Astrocyte (in vitro differentiated cells and primary cell): ENCODE measurements at regions not wholly inside any gene's neighbourhood (a gene's known extent, or its start where the extent isn't known, plus 50 kb on each side); places are given as distances from the start of the nearest gene placed in this dataset.

ENCODE experiments used
- DNase-seq: peaks from one replicate; pipeline ENCODE4 v3.0.0-alpha.2; 2010; ENCODE audit warnings: low read depth
- FAIRE-seq: peaks from 2 replicates; lab custom pipeline; 2011; peaks lifted over from hg19 to GRCh38; lab: Jason Lieb, UNC
- H2AFZ ChIP-seq: 2 replicates; pipeline ENCODE4 v1.6.0; 2012; ENCODE audit warnings: low read depth, low read length, inconsistent platforms
- H3K27ac ChIP-seq: 2 replicates; pipeline ENCODE4 v1.5.1; 2011; ENCODE audit warnings: low read depth, low read length, inconsistent platforms
- H3K27me3 ChIP-seq: 2 replicates; pipeline ENCODE4 v1.6.0; 2011; ENCODE audit warnings: low read length, inconsistent platforms; ENCODE audit not compliant: insufficient read depth
- H3K36me3 ChIP-seq: 2 replicates; pipeline ENCODE4 v1.5.1; 2011; ENCODE audit warnings: low read length, inconsistent platforms; ENCODE audit not compliant: insufficient read depth
- H3K4me1 ChIP-seq: 2 replicates; pipeline ENCODE4 v1.5.1; 2011; ENCODE audit warnings: low read length, inconsistent platforms; ENCODE audit not compliant: insufficient read depth
- H3K4me2 ChIP-seq: 2 replicates; pipeline ENCODE4 v1.6.0; 2012; ENCODE audit warnings: low read length, inconsistent platforms
- H3K4me3 ChIP-seq: 2 replicates; pipeline ENCODE4 v1.5.1; 2011; ENCODE audit warnings: low read depth, mild to moderate bottlenecking, low read length, inconsistent platforms; ENCODE audit not compliant: insufficient read depth
- H3K79me2 ChIP-seq: 2 replicates; pipeline ENCODE4 v1.6.0; 2012; ENCODE audit warnings: mild to moderate bottlenecking, low read length, inconsistent platforms; ENCODE audit not compliant: insufficient read depth
- H3K9ac ChIP-seq: 2 replicates; pipeline ENCODE4 v1.6.0; 2012; ENCODE audit warnings: mild to moderate bottlenecking, low read length, inconsistent platforms
- H3K9me3 ChIP-seq: 2 replicates; pipeline ENCODE4 v1.5.1; 2012; ENCODE audit warnings: low read depth, mild to moderate bottlenecking, low read length, inconsistent platforms; ENCODE audit not compliant: insufficient read depth
- H4K20me1 ChIP-seq: 2 replicates; pipeline ENCODE4 v1.6.0; 2012; ENCODE audit warnings: low read length, inconsistent platforms; ENCODE audit not compliant: insufficient read depth
- H3K27ac Mint-ChIP-seq: one replicate; pipeline ENCODE4 v1.8.0; 2021; ENCODE audit warnings: mild to moderate bottlenecking, mixed read lengths; ENCODE audit not compliant: unreplicated experiment
- H3K27me3 Mint-ChIP-seq: one replicate; pipeline ENCODE4 v1.8.0; 2021; ENCODE audit warnings: low read depth, mixed read lengths; ENCODE audit not compliant: unreplicated experiment
- H3K36me3 Mint-ChIP-seq: one replicate; pipeline ENCODE4 v1.8.0; 2021; ENCODE audit warnings: low read depth, mixed read lengths; ENCODE audit not compliant: unreplicated experiment
- H3K4me1 Mint-ChIP-seq: one replicate; pipeline ENCODE4 v1.8.0; 2021; ENCODE audit warnings: low read depth, mixed read lengths; ENCODE audit not compliant: unreplicated experiment
- H3K4me3 Mint-ChIP-seq: one replicate; pipeline ENCODE4 v1.8.0; 2021; ENCODE audit warnings: mild to moderate bottlenecking, moderate library complexity, mixed read lengths; ENCODE audit not compliant: unreplicated experiment
- H3K9me3 Mint-ChIP-seq: one replicate; pipeline ENCODE4 v1.8.0; 2021; ENCODE audit warnings: mild to moderate bottlenecking, mixed read lengths; ENCODE audit not compliant: unreplicated experiment
- EZH2 ChIP-seq: IDR thresholded peaks from 2 replicates; pipeline ENCODE4 v1.6.1; 2012; ENCODE audit warnings: mild to moderate bottlenecking, low read length, inconsistent platforms; ENCODE audit not compliant: insufficient read depth
- TF ChIP-seq, protein P1 (sequence below): IDR thresholded peaks from 2 replicates; pipeline ENCODE4 v1.5.1; 2011; ENCODE audit warnings: low read depth, mild to moderate bottlenecking, inconsistent platforms, low read length, moderate library complexity; ENCODE audit not compliant: insufficient read depth

DNA sequence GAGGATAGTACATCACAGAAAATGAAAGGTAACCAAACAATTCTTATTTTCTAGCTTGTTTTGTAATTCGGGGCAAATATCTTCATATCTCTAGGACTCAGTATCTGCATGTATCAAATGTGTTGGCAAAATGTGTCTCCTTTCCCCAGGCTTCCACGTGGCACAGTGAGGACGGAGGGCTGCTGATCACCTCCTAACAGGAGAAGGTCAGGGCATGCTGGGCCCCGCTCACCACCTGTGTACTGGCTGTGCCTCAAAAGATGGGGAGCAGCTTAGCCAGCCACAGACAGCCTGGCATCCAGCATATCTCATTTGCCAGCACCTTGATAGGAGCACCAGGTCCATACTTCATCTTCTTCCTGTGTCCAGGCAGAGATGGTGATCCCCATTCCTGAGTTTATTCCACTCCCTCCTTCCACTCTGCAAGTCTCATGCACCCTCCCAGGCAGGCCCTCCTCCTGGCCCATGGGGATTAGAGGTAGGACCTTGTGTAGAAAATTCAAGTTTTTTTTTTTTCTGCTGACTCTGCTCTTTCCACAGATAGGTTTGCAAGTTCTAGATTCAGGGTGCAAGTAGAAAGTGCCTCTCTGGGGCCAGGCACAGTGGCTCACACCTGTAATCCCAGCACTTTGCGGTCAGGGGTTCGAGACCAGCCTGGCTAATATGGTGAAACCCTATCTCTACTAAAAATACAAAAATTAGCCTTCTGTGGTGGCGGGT, 1639.0 kb upstream of the SLC10A2 start:
- FAIRE-seq (no peak), DNase-seq (no peak)
- no peaks in the 10 kb centered on the region for H3K27me3 Mint-ChIP-seq
- no peaks in the 10 kb centered on the region for H4K20me1 ChIP-seq
- no peaks in the 10 kb centered on the region for H3K9me3 Mint-ChIP-seq
- H3K4me2 ChIP-seq, result no peak overlapping the region
- no peaks in the 10 kb centered on the region for H3K27me3 ChIP-seq
- H3K27ac Mint-ChIP-seq, result no peak overlapping the region
- no peaks in the 10 kb centered on the region for H3K36me3 Mint-ChIP-seq
- no peaks in the 10 kb centered on the region for H3K9me3 ChIP-seq
- no peaks in the 10 kb centered on the region for H3K4me1 ChIP-seq
- no peak overlapping the region for H3K4me3 Mint-ChIP-seq
- no peak overlapping the region for H3K9ac ChIP-seq
- H3K4me3 ChIP-seq, result no peak overlapping the region
- H3K36me3 ChIP-seq, result no peaks in the 10 kb centered on the region
- no peak overlapping the region for H2AFZ ChIP-seq
- H3K79me2 ChIP-seq, result no peaks in the 10 kb centered on the region
- no peak for TF ChIP-seq EZH2
- TF ChIP-seq, protein P1, sequence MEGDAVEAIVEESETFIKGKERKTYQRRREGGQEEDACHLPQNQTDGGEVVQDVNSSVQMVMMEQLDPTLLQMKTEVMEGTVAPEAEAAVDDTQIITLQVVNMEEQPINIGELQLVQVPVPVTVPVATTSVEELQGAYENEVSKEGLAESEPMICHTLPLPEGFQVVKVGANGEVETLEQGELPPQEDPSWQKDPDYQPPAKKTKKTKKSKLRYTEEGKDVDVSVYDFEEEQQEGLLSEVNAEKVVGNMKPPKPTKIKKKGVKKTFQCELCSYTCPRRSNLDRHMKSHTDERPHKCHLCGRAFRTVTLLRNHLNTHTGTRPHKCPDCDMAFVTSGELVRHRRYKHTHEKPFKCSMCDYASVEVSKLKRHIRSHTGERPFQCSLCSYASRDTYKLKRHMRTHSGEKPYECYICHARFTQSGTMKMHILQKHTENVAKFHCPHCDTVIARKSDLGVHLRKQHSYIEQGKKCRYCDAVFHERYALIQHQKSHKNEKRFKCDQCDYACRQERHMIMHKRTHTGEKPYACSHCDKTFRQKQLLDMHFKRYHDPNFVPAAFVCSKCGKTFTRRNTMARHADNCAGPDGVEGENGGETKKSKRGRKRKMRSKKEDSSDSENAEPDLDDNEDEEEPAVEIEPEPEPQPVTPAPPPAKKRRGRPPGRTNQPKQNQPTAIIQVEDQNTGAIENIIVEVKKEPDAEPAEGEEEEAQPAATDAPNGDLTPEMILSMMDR, result no peak
- no peak overlapping the region for H3K27ac ChIP-seq
- no peaks in the 10 kb centered on the region for H3K4me1 Mint-ChIP-seq

DNA sequence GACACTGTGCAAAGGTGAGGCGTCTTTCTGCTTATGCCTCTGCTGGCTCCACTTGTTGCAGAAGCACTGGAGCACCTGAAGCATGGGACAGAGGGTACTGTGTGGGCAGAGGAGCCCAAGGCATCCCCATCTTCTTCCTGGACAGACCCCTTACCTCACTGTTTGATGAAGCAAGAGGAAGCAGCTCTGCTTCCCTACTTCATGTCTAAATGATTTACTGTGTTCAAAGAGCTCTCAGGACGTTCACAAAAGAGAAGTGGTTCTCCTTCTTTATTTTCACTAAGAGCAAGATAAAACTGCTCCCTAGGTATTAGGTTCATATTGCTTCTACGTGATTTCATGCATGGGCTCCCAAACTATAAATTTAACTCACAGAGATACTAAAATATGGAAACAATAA, 1635.4 kb upstream of the SLC10A2 start:
- no peaks in the 10 kb centered on the region for H4K20me1 ChIP-seq
- H3K4me3 Mint-ChIP-seq, result no peak overlapping the region
- H3K36me3 Mint-ChIP-seq, result no peaks in the 10 kb centered on the region
- H3K27me3 ChIP-seq, result no peaks in the 10 kb centered on the region
- H3K4me1 Mint-ChIP-seq, result no peaks in the 10 kb centered on the region
- H3K27ac Mint-ChIP-seq, result no peak overlapping the region
- DNase-seq (no peak), FAIRE-seq (no peak)
- H3K9me3 ChIP-seq, result no peaks in the 10 kb centered on the region
- TF ChIP-seq EZH2, result no peak
- TF ChIP-seq, protein P1, result no peak
- no peak overlapping the region for H3K4me3 ChIP-seq
- no peaks in the 10 kb centered on the region for H3K79me2 ChIP-seq
- no peaks in the 10 kb centered on the region for H3K4me1 ChIP-seq
- no peak overlapping the region for H3K9ac ChIP-seq
- no peak overlapping the region for H2AFZ ChIP-seq
- H3K4me2 ChIP-seq, result no peak overlapping the region
- H3K27me3 Mint-ChIP-seq, result no peaks in the 10 kb centered on the region
- H3K9me3 Mint-ChIP-seq, result no peaks in the 10 kb centered on the region
- H3K36me3 ChIP-seq, result no peaks in the 10 kb centered on the region
- H3K27ac ChIP-seq, result no peak overlapping the region

DNA sequence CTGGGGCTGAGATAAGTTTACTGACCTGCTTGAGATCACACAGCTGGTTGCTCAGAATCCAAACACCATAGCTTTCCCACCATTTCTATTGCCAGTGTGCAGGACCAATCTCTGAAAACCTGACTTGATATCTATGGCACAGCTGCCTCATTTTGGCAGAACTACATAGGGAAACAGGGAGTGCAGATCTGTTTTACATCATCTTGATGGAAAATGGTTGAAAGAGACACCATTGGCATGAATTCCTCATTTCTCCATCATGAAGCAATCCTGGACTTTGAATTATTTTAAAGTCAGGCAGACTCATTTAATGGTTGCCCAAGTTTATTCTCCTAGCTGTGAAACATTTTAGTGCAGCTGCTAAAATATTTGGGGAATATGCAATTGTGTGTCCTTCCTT, 1628.2 kb upstream of the SLC10A2 start:
- FAIRE-seq (no peak), DNase-seq (no peak)
- Histone ChIP-seq H3K27me3 (no peaks in the 10 kb centered on the region), H3K79me2 (no peaks in the 10 kb centered on the region), H3K4me1 (no peaks in the 10 kb centered on the region), H3K27ac (no peak overlapping the region), H3K9me3 (no peaks in the 10 kb centered on the region), H3K4me2 (no peak overlapping the region), H2AFZ (no peak overlapping the region), H3K4me3 (no peak overlapping the region), H3K36me3 (no peaks in the 10 kb centered on the region), H4K20me1 (no peaks in the 10 kb centered on the region), H3K9ac (no peak overlapping the region)
- Mint-ChIP-seq H3K36me3 (no peaks in the 10 kb centered on the region), H3K27me3 (no peaks in the 10 kb centered on the region), H3K9me3 (no peaks in the 10 kb centered on the region), H3K4me3 (no peak overlapping the region), H3K27ac (no peak overlapping the region), H3K4me1 (no peaks in the 10 kb centered on the region)
- TF ChIP-seq EZH2, result no peak
- TF ChIP-seq, protein P1, result no peak
